Activated naive CD4-positive, alpha-beta T cell treated with anti-CD3 and anti-CD28 coated beads, Interleukin-2, amount 50 U/mL, for 24 hours (primary cell): ENCODE measurements at regions not wholly inside any gene's neighbourhood (a gene's known extent, or its start where the extent isn't known, plus 50 kb on each side); places are given as distances from the start of the nearest gene placed in this dataset.

Experiments used
- H3K27ac Mint-ChIP-seq: one replicate; pipeline ENCODE4 v1.8.0; 2021; ENCODE audit warnings: mild to moderate bottlenecking, mixed read lengths
- H3K27me3 Mint-ChIP-seq: one replicate; pipeline ENCODE4 v1.8.0; 2021; ENCODE audit warnings: mixed read lengths
- H3K36me3 Mint-ChIP-seq: one replicate; pipeline ENCODE4 v1.8.0; 2021; ENCODE audit warnings: mixed read lengths
- H3K4me1 Mint-ChIP-seq: one replicate; pipeline ENCODE4 v1.8.0; 2021; ENCODE audit warnings: mixed read lengths
- H3K4me3 Mint-ChIP-seq: one replicate; pipeline ENCODE4 v1.8.0; 2021; ENCODE audit warnings: mild to moderate bottlenecking, mixed read lengths
- H3K9me3 Mint-ChIP-seq: one replicate; pipeline ENCODE4 v1.8.0; 2021; ENCODE audit warnings: mixed read lengths

- no peaks in the 10 kb centered on the region for H3K9me3 Mint-ChIP-seq
These were observed 602.1 kb downstream of the RAB28 start for GRCh38 chr4:12881945-12882584.

GRCh38 chr4:12880844-12881243, 603.3 kb downstream of the RAB28 start:
- H3K4me1 Mint-ChIP-seq: no peaks in the 10 kb centered on the region
- H3K36me3 Mint-ChIP-seq: no peaks in the 10 kb centered on the region
- H3K27me3 Mint-ChIP-seq: no peaks in the 10 kb centered on the region
- H3K9me3 Mint-ChIP-seq: no peaks in the 10 kb centered on the region
- H3K4me3 Mint-ChIP-seq: no peak overlapping the region
- H3K27ac Mint-ChIP-seq: no peak overlapping the region

More at GRCh38 chr4:12881945-12882584, 602.1 kb downstream of the RAB28 start:
- H3K4me1 Mint-ChIP-seq: no peaks in the 10 kb centered on the region
- H3K27ac Mint-ChIP-seq: no peak overlapping the region
- H3K27me3 Mint-ChIP-seq: no peaks in the 10 kb centered on the region
- no peak overlapping the region for H3K4me3 Mint-ChIP-seq
- H3K36me3 Mint-ChIP-seq: no peaks in the 10 kb centered on the region

GRCh38 chr4:12879496-12879895, 604.6 kb downstream of the RAB28 start:
- Mint-ChIP-seq H3K27ac (no peak overlapping the region), H3K36me3 (no peaks in the 10 kb centered on the region), H3K4me3 (no peak overlapping the region), H3K9me3 (no peaks in the 10 kb centered on the region), H3K27me3 (no peaks in the 10 kb centered on the region), H3K4me1 (no peaks in the 10 kb centered on the region)

GRCh38 chr4:12875640-12876243, 608.4 kb downstream of the RAB28 start:
- Mint-ChIP-seq H3K36me3 (no peaks in the 10 kb centered on the region), H3K27ac (no peak overlapping the region), H3K4me1 (no peaks in the 10 kb centered on the region), H3K27me3 (no peaks in the 10 kb centered on the region), H3K9me3 (no peaks in the 10 kb centered on the region), H3K4me3 (no peak overlapping the region)

GRCh38 chr4:12873351-12873750, 610.8 kb downstream of the RAB28 start:
- no peak overlapping the region for H3K4me3 Mint-ChIP-seq
- no peak overlapping the region for H3K27ac Mint-ChIP-seq
- no peaks in the 10 kb centered on the region for H3K4me1 Mint-ChIP-seq
- no peaks in the 10 kb centered on the region for H3K36me3 Mint-ChIP-seq
- H3K27me3 Mint-ChIP-seq: no peaks in the 10 kb centered on the region
- peaks cover 7% of the 10 kb centered on the region for H3K9me3 Mint-ChIP-seq

- Mint-ChIP-seq H3K9me3 (no peaks in the 10 kb centered on the region), H3K4me3 (no peak overlapping the region), H3K27me3 (peaks cover 2% of the 10 kb centered on the region), H3K36me3 (no peaks in the 10 kb centered on the region), H3K4me1 (no peaks in the 10 kb centered on the region), H3K27ac (no peak overlapping the region)
These were observed 622.7 kb downstream of the RAB28 start for GRCh38 chr4:12861422-12861821.

GRCh38 chr4:12852338-12853307, 631.5 kb downstream of the RAB28 start:
- Mint-ChIP-seq H3K27ac (no peak overlapping the region), H3K9me3 (no peaks in the 10 kb centered on the region), H3K4me3 (no peak overlapping the region), H3K36me3 (no peaks in the 10 kb centered on the region), H3K27me3 (peaks cover 9% of the 10 kb centered on the region), H3K4me1 (no peaks in the 10 kb centered on the region)

GRCh38 chr4:12846368-12846767, 637.8 kb downstream of the RAB28 start:
- no peak overlapping the region for H3K4me3 Mint-ChIP-seq
- H3K9me3 Mint-ChIP-seq: peaks cover 4% of the 10 kb centered on the region
- no peaks in the 10 kb centered on the region for H3K4me1 Mint-ChIP-seq
- no peak overlapping the region for H3K27ac Mint-ChIP-seq
- peaks cover 14% of the 10 kb centered on the region for H3K27me3 Mint-ChIP-seq
- H3K36me3 Mint-ChIP-seq: no peaks in the 10 kb centered on the region

GRCh38 chr4:12844141-12844540, 640.0 kb downstream of the RAB28 start:
- Mint-ChIP-seq H3K27ac (no peak overlapping the region), H3K4me3 (no peak overlapping the region), H3K9me3 (peaks cover 4% of the 10 kb centered on the region), H3K4me1 (no peaks in the 10 kb centered on the region), H3K27me3 (peaks cover 11% of the 10 kb centered on the region), H3K36me3 (peaks cover 1% of the 10 kb centered on the region)

- Mint-ChIP-seq H3K27ac (no peak overlapping the region), H3K27me3 (peaks cover 3% of the 10 kb centered on the region), H3K4me3 (no peak overlapping the region), H3K9me3 (peaks cover 4% of the 10 kb centered on the region), H3K4me1 (no peaks in the 10 kb centered on the region), H3K36me3 (no peaks in the 10 kb centered on the region)
These were observed 656.2 kb downstream of the RAB28 start for GRCh38 chr4:12827966-12828365.

GRCh38 chr4:12791536-12791935, 692.6 kb downstream of the RAB28 start:
- peaks cover 16% of the 10 kb centered on the region for H3K9me3 Mint-ChIP-seq
- H3K27me3 Mint-ChIP-seq: no peaks in the 10 kb centered on the region
- no peaks in the 10 kb centered on the region for H3K4me1 Mint-ChIP-seq
- no peak overlapping the region for H3K4me3 Mint-ChIP-seq
- no peak overlapping the region for H3K27ac Mint-ChIP-seq
- H3K36me3 Mint-ChIP-seq: no peaks in the 10 kb centered on the region

GRCh38 chr4:12787261-12787660, 696.9 kb downstream of the RAB28 start:
- Mint-ChIP-seq H3K4me1 (no peaks in the 10 kb centered on the region), H3K4me3 (no peak overlapping the region), H3K9me3 (peaks cover 16% of the 10 kb centered on the region)

GRCh38 chr4:12778706-12779105, 705.4 kb downstream of the RAB28 start:
- Mint-ChIP-seq H3K36me3 (no peaks in the 10 kb centered on the region), H3K4me3 (no peak overlapping the region), H3K27ac (no peak overlapping the region), H3K9me3 (no peaks in the 10 kb centered on the region), H3K4me1 (no peaks in the 10 kb centered on the region), H3K27me3 (no peaks in the 10 kb centered on the region)

More at GRCh38 chr4:12787261-12787660, 696.9 kb downstream of the RAB28 start:
- Mint-ChIP-seq H3K27ac (no peak overlapping the region), H3K27me3 (no peaks in the 10 kb centered on the region), H3K36me3 (no peaks in the 10 kb centered on the region)

GRCh38 chr4:12778191-12778590, 705.9 kb downstream of the RAB28 start:
- Mint-ChIP-seq H3K9me3 (no peaks in the 10 kb centered on the region), H3K27ac (no peak overlapping the region), H3K36me3 (no peaks in the 10 kb centered on the region), H3K27me3 (no peaks in the 10 kb centered on the region), H3K4me3 (no peak overlapping the region), H3K4me1 (no peaks in the 10 kb centered on the region)

GRCh38 chr4:12770351-12770750, 713.8 kb downstream of the RAB28 start:
- Mint-ChIP-seq H3K4me3 (no peak overlapping the region), H3K27me3 (peaks cover 1% of the 10 kb centered on the region), H3K4me1 (no peaks in the 10 kb centered on the region), H3K27ac (no peak overlapping the region), H3K36me3 (no peaks in the 10 kb centered on the region), H3K9me3 (no peaks in the 10 kb centered on the region)

- no peak overlapping the region for H3K27ac Mint-ChIP-seq
- H3K4me3 Mint-ChIP-seq: no peak overlapping the region
- no peaks in the 10 kb centered on the region for H3K9me3 Mint-ChIP-seq
- H3K27me3 Mint-ChIP-seq: no peaks in the 10 kb centered on the region
- no peaks in the 10 kb centered on the region for H3K36me3 Mint-ChIP-seq
- H3K4me1 Mint-ChIP-seq: no peaks in the 10 kb centered on the region
These were observed 722.4 kb downstream of the RAB28 start for GRCh38 chr4:12761694-12762093.
